Activated gamma-delta T cell treated with anti-CD3 and anti-CD28 coated beads, Interleukin-2, amount 50 U/mL, for 16 hours (primary cell): ENCODE measurements at regions not wholly inside any gene's neighbourhood (a gene's known extent, or its start where the extent isn't known, plus 50 kb on each side); places are given as distances from the start of the nearest gene placed in this dataset.

ENCODE experiments used
- DNase-seq: peaks from one replicate; pipeline ENCODE4 v3.0.0-alpha.2; 2020; ENCODE audit warnings: low read depth

- DNase-seq = no peak
Measured at GRCh38 chr14:38309522-38310277, 53.8 kb upstream of the CLEC14A start.
